NCI-H1092 (cell line): ENCODE measurements at regions not wholly inside any gene's neighbourhood (a gene's known extent, or its start where the extent isn't known, plus 50 kb on each side); places are given as distances from the start of the nearest gene placed in this dataset.

Experiments used
- DNase-seq: peaks from one replicate; lab custom pipeline; 2025; lab: John Stamatoyannopoulos, UW

- DNase-seq: peak; percentile 93
These were observed 292.3 kb upstream of the SIX2 start for GRCh38 chr2:45301307-45302277.

- DNase-seq: peak; percentile 88
These were observed 290.9 kb upstream of the SIX2 start for GRCh38 chr2:45300026-45300750.

DNA sequence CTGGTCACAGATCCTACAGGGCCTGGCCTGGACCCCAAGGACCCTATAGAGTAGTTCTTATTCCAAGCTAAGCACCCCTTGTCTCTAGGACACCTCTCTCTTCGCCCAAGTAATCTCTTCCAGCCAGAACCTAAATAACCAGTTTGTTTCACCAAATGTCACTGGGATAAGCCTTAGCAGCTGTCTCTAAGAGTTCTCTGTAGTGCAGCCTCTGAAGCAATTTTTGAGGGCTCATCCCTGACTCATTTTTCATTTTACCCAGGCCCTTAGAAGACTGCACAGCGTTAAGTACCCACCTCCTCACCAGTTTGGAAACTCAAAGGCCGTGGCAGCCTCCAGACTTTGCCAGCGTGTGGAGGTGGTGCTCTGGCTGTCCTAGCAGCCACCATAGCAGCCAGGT, 290.1 kb upstream of the SIX2 start:
- DNase-seq: no peak

DNA sequence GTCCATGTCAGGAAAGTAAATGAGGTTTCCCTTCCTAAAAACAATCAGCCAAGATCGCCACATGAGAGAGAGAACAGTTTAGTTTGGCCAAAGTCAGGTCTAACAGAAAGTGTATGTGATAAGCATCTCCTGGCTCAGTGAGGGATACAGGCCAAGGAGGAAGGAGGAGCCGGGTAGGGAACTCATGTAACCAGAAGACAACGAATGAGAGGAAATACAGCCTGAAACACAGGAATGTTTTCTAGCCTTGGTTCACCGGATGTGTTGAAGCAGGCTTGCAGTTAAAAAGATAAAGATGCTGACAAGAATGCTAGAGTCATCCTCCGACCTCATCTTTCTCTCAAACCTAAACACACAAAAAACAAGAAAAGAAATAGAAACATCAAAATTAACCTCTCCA, 283.9 kb upstream of the SIX2 start:
- no peak for DNase-seq

- no peak for DNase-seq
These were observed 282.0 kb upstream of the SIX2 start for GRCh38 chr2:45291296-45291701.

DNA sequence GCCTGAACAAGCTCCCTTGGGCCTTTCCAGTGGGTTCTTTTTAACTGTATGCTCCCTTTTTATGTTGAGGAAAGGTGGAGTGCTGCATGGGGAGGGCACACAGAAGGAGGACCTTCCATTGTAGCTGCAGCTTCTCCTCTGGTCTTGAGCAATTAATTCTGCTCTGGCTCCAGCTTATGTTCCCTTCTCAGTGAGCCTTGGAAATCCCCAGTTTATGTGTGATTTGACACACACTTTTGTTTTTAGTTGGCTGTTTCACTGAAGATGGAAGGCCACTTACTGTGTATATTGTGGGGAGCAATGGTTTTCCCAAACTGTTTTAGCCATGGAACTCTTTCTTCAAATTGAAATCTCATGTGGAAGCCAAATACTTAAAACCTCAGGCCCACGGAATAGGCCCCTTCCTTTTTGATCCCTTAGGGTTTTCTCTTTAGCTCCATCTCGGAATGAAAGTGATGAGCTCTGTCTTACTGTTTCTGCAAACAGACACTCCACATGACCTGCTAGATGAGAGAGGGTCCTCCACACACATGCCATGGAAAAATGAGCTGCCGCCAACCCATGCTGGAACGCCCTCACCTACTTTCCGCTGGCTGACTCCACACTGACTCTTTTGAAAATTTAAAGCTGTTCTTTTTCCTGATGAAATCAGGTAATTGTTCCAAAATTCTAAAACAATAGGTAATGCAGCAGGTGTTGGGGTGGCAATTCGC, 280.9 kb upstream of the SIX2 start:
- DNase-seq: no peak

DNA sequence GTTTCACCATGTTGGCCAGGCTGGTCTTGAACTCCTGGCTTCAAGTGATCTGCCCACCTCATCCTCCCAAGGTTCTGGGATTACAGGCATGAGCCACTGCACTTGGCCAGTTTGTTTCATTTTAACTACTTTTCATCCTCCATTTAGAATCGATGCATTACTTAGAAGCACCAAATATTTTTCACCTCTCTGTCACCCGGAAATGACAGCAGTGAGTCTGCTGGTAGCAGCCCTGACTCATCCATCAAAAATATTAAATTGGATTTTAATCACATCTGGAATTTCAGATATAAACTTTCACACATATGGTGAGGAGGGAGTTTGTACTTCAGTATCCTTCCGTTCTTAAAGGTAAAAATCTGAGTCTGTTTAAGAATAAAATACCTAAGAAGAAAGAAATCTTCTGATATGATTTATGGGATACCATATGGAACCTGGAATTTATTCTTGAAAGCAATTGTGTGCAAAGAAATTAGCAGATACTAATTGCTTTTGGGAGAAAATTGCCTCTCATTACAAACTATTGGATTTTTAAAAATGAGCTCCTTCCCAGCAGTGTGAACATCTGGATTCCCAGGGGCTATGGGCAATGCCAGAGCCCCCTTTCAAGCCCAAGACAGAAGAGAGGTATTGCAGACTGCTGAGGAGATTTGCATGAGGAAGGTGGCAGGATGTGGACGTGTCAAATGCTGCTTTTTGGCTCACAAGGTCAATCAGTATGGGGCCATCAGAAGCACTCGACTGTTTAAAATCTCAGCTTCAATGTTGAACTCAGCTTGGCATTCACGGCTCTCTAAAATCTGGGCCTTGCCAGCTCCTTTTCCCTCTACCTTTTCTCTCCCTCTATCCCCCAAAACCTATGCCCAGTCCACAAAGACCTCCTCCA, 279.5 kb upstream of the SIX2 start:
- no peak for DNase-seq

GRCh38 chr2:45287045-45287444, 277.8 kb upstream of the SIX2 start:
- DNase-seq: no peak

GRCh38 chr2:45285771-45286390, 276.6 kb upstream of the SIX2 start:
- DNase-seq: no peak

- no peak for DNase-seq
These were observed 276.1 kb upstream of the SIX2 start for GRCh38 chr2:45285311-45285710.

- no peak for DNase-seq
These were observed 275.4 kb upstream of the SIX2 start for GRCh38 chr2:45284621-45284995.

DNA sequence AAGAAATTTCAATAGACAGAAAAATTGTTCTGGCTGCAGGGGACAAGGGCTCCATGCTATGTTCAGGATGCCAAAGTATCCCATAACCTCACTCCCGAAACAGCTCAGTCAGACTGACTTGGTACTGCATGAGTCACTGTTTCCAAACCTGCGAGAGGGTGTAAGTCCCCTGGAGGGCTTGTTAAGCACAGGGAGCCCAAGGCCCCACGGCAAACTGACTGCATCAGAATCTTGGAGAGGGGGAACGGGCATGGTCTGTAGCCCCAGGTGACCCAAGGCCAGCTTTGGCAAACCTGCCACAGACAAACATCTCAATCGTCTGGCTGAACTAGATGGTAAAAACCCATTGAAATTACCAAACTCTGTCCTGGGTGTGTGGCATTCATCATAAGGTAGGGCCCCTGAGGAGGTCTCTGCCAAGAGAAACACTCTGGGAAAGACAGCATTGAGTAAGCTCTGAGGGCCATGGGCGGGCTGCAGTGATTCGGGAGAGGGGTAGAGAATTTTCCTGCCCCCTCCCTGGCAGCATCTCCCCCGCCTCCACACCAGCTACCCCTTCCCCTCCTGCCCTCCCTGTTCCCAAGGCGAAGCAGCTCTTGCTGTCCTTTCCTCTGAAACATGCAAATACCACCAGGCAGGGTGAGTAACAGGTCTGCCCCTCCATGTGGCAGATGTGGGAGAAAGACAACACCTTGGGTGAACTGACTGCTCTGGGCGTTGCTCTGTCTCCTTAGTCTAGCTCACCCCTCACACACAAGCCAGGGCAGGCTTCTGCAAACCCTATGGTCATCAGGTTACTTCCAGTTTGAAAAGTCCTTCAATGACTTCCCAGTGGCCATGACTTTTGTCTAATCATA, 274.7 kb upstream of the SIX2 start:
- DNase-seq: no peak

DNA sequence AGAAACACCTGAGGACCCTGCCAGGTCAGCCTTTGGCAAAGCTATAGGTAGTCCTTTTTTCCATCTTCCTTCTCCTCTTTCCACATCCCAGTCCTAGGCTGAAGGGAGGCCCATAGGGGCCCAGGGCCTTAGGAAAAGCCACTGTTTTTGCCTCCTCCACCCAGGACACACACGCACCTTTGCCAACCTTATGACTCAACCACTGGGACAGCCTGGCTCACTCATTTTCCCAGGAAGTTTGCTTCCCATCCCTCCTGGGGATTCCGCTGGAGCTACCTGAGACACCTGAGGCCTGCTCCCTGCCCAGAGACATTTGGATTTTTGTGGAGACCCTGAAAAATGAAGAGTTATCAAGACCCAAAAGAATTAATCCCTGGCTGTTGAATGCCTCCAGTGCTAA, 273.4 kb upstream of the SIX2 start:
- DNase-seq: no peak

GRCh38 chr2:45281311-45281710, 272.1 kb upstream of the SIX2 start:
- DNase-seq: no peak

GRCh38 chr2:45280794-45281193, 271.5 kb upstream of the SIX2 start:
- DNase-seq: no peak

- no peak for DNase-seq
These were observed 270.1 kb upstream of the SIX2 start for GRCh38 chr2:45279356-45279755.

DNA sequence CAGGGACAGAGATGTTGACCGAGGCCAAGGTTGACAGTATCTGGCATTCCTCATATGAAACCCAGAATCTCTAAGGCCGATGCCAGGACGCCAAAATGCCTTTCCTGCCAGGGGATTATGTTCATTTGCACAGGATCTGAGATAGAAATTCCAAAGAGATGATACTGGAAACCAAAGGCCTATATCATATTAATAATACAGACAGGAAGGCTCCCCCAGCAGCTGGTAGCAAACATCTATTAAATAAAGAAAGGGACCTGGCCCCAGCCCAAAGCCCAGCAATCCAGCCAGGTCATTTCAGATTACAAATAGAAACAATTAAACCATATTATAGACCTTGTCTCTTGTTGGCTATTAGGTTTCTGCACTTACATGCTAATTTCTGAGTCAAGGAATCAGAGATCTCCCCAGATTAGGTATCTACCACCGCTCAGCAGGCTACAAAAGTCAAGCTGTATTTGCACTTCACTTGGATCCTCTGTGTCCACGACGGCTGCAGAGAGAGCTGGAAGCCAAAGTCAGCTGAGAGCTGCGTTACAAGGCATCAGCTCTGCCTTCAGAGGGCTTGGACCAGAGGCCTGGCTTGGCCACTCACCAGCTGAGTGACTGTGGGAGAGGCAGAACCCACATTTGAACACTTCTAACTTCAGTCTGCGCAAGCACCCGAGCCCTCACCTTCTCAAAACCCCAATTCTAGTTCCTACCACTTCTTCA, 269.3 kb upstream of the SIX2 start:
- DNase-seq: peak; percentile 25

GRCh38 chr2:45276914-45277313, 267.7 kb upstream of the SIX2 start:
- DNase-seq: no peak

DNA sequence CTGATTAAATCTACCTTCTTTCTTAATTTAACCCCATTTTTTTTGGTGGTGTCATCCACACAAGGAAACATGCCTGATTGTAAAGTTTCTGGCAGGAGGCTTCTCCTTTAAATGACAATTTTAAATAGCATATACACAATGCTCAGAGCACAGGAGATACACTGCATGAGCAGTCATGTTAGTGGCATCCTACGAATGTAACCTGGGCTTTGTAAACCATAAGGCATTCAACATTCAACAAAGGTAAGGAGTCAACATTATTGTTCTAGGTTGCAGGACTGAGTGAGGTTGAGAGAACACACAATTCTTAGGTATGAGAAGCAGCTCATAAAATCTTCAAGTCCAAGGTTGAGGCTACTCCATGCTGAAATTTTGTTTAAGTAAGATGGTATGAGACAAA, 266.6 kb upstream of the SIX2 start:
- no peak for DNase-seq
